AG08395 (cell line): ENCODE measurements at regions not wholly inside any gene's neighbourhood (a gene's known extent, or its start where the extent isn't known, plus 50 kb on each side); places are given as distances from the start of the nearest gene placed in this dataset.

Experiments used
- DNase-seq: peaks from one replicate; pipeline ENCODE4 v3.0.0; 2012; ENCODE audit warnings: mixed read lengths, low spot score

- DNase-seq, result no peak
Observed at GRCh38 chr19:27694361-27695055, 1518.4 kb downstream of the UQCRFS1 start.

DNA sequence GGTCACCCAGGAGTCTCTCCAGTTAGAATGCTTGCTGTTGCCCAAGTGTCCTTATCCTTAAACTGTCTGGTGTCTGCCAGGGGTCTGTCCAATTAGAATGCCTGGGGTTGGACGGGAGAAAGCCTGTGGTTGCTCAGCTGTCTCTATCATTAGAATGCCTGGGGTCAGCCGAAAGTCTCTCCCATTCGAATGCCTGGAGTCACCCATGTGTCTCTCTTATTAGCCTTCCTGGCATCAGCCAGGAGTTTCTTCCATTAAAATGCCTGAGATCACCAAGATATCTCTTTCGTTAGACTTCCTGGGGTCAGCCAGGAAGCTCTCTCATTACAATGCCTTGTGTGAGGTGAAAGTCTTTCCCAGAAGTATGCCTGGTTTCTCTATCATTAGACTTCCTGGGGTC lies 1521.0 kb downstream of the UQCRFS1 start:
- no peak for DNase-seq

DNA sequence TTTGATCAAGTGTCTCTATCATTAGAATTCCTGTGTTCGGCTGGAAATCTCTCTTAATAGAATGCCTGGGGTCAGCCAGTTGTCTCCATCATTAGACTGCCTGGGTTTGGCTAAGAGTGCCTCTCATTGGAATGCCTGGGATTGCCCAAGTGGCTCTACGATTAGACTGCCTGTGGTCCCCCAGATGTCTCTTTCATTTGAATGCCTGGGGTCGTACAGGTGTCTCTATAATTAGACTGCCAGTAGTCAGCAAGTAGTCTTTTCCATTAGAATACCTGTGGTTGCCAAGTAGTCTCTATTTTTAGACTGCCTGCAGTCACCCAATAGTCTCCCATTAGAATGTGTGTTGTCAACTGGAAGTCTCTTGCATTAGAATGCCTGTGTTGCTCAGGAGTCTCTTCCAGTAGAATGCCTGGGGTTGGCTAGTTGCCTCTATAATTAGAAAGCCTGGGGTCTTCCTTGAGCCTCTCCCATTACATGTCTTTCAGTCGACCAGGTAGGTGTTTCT lies 1523.2 kb downstream of the UQCRFS1 start:
- DNase-seq, result no peak

DNA sequence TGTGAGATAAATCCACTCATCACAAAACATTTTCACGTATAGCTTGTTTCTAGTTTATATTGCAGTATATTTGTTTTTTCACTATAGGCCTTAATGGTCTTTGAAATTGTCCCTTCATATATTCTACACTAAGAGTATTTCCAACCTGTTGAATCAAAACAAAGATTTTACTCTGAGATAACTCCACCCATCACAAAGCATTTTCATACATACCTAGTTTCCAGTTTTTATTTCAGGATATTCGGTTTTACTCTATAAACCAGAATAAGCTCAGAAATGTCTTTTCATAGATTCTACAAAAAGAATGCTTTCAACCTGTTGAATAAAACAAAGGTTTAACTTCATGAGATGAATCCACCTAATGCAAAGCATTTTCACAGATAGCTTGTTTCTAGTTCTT lies 1528.7 kb downstream of the UQCRFS1 start:
- DNase-seq, result no peak

GRCh38 chr19:27681972-27682371 lies 1531.0 kb downstream of the UQCRFS1 start:
- no peak for DNase-seq

DNA sequence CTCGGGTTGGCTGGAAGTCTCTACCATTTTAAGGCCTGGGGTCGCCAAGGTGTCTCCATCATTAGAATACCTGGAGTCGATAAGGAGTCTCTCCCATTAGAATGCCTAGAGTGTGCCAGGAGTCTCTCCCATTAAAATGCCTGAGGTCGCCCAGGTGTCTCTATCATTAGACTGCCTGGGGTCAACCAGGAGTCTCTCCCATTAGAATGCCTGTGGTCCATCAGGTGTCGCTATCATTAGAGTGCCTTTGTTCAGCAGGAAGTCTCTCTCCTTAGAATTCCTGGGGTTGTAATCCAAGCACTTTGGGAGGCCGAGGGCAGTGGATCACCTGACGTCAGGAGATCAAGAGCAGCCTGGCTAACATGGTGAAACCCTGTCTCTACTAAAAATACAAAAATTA lies 1533.0 kb downstream of the UQCRFS1 start:
- no peak for DNase-seq

DNA sequence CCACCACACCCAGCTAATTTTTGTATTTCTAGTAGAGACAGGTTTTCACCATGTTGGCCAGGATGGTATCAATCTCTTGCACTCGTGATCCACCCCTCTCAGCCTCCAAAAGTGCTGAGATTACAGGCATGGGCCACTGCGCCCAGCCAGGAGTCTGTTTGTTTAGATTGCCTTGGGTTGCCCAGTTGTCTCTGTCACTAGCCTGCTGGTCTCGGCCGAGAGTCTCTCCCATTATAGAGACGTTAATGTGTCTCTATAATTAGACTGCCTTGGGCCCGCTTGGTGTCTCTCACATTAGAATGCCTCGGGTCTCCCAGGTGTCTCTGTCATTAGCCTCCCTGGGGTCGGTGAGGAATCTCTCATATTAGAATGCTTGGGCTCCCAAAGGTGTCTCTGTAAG lies 1533.6 kb downstream of the UQCRFS1 start:
- no peak for DNase-seq

DNA sequence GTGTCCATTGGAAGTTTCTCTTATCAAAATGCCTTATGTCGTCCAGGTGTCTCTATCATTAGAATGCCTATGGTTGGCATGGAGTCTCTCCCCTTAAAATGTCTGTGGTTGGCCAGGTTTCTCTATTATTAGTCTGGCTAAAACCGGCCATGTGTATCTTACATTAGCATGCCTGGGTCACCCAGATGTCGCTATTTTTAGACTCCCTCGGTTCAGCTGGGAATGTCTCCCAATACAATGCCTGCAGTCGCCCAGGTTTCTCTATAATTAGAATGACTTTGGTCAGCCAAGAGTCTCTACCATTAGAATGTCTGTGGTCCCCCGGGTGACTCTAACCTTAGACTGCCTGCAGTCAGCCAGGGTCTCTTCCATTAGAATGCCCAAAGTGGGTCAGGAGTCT lies 1536.1 kb downstream of the UQCRFS1 start:
- DNase-seq, result no peak

DNA sequence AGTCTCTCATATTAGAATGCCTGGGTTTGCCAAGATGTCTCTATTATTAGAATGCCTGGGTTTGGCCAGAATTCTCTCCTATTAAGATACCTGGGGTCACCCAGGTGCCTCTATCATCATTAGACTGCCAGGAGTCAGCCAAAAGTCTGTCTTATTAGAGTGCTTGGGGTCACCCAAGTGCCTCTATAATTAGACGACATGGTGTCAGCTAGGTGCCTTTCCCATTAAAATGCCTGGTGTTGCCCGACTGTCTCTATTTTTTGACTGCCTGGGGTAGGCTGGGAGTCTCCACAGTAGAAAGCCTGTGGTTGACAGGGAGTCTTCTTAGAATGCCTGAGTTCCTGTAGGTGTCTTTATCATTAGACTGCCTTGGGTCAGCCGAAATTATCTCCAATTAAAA lies 1536.6 kb downstream of the UQCRFS1 start:
- no peak for DNase-seq

GRCh38 chr19:27675771-27676170 lies 1537.2 kb downstream of the UQCRFS1 start:
- no peak for DNase-seq

- no peak for DNase-seq
Observed at GRCh38 chr19:27674701-27675100, 1538.2 kb downstream of the UQCRFS1 start.

GRCh38 chr19:27673986-27674385 lies 1539.0 kb downstream of the UQCRFS1 start:
- DNase-seq, result no peak

- no peak for DNase-seq
Observed at GRCh38 chr19:27672309-27673047, 1540.5 kb downstream of the UQCRFS1 start.

- no peak for DNase-seq
Observed at GRCh38 chr19:27671876-27672275, 1541.1 kb downstream of the UQCRFS1 start.

- no peak for DNase-seq
Observed at GRCh38 chr19:27660428-27660827, 1552.5 kb downstream of the UQCRFS1 start.

DNA sequence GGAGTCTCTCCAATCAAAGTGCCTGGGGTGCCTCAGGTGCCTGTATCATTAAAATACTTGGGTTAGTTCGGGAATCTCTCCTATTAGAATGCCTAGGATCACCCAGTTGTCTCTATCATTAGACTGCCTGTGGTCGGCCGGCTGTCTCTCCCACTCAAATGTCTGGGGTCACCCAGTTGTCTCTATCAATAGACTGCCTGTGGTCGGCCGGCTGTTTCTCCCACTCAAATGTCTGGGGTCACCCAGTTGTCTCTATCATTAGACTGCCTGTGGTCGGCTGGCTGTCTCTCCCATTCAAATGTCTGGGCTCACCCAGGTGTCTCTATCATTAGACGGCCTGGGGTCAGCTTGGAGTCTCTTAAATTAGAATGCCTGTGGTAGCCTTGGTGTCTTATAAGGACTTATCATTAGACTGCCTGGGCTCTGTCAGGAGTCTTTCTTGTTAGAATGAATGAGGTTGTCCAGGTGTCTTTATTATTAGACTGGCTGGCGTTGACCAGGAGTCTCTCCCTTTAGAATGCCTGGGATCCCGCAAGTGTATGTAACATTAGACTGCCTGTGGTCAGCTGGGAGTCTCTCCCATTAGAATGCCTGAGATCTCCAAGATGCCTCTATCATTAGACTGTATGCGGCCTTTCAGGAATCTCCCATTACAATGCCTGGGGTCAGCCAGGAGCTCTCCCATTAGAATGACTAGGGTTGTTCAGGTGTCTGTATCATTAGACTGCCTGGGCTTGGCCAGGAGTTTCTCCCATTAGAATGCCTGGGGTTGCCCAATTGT lies 1555.5 kb downstream of the UQCRFS1 start:
- no peak for DNase-seq

GRCh38 chr19:27654266-27654990 lies 1558.5 kb downstream of the UQCRFS1 start:
- DNase-seq, result no peak

- DNase-seq, result no peak
Observed at GRCh38 chr19:27652796-27653195, 1560.2 kb downstream of the UQCRFS1 start.

GRCh38 chr19:27652281-27652680 lies 1560.7 kb downstream of the UQCRFS1 start:
- no peak for DNase-seq

GRCh38 chr19:27647423-27647822 lies 1565.5 kb downstream of the UQCRFS1 start:
- DNase-seq, result no peak

GRCh38 chr19:27635401-27635800 lies 1577.5 kb downstream of the UQCRFS1 start:
- no peak for DNase-seq

- no peak for DNase-seq
Observed at GRCh38 chr19:27618006-27618405, 1594.9 kb downstream of the UQCRFS1 start.
